ENCODE measurements at regions not wholly inside any gene's neighbourhood (a gene's known extent, or its start where the extent isn't known, plus 50 kb on each side); places are given as distances from the start of the nearest gene placed in this dataset.
"Not testable (repeated sequence)": the region's sequence is repeated elsewhere in the genome, so short reads cannot be mapped to it uniquely, and the experiment has no call there.

GRCh38 chr5:116947691-116948528 lies 373.3 kb upstream of the SEMA6A start:
- TF ChIP-seq PAX5 (IDR thresholded peaks at IDR 0.05; ENCODE audit: insufficient read depth, low read length, severe bottlenecking) (no peak), POU2F2 (IDR thresholded peaks at IDR 0.05; ENCODE audit: low read depth, low read length) (no peak), TAF1 (IDR thresholded peaks at IDR 0.05; ENCODE audit: low read depth, low read length) (no peak), POLR2AphosphoS5 (IDR thresholded peaks at IDR 0.05; ENCODE audit: low read depth, low read length) (no peak), SPI1 (IDR thresholded peaks at IDR 0.05; ENCODE audit: low read depth, low read length) (peak; percentile 81)
- DNase-seq (ENCODE audit: insufficient read length, low spot score) (peak; percentile 18), FAIRE-seq (peak; percentile 95)

- not testable (repeated sequence) for FAIRE-seq
Measured at GRCh38 chr5:116945613-116946382, 371.2 kb upstream of the SEMA6A start.

GRCh38 chr5:116944183-116944582 lies 369.6 kb upstream of the SEMA6A start:
- no peak for DNase-seq (ENCODE audit: insufficient read length, low spot score)
- FAIRE-seq: no peak
- TF ChIP-seq POLR2AphosphoS5 (IDR thresholded peaks at IDR 0.05; ENCODE audit: low read depth, low read length) (no peak), POU2F2 (IDR thresholded peaks at IDR 0.05; ENCODE audit: low read depth, low read length) (no peak), SPI1 (IDR thresholded peaks at IDR 0.05; ENCODE audit: low read depth, low read length) (no peak), PAX5 (IDR thresholded peaks at IDR 0.05; ENCODE audit: insufficient read depth, low read length, severe bottlenecking) (no peak), TAF1 (IDR thresholded peaks at IDR 0.05; ENCODE audit: low read depth, low read length) (no peak), POLR2A (IDR thresholded peaks at IDR 0.05; ENCODE audit: low read depth, low read length) (no peak)

More at GRCh38 chr5:116945613-116946382, 371.2 kb upstream of the SEMA6A start:
- not testable (repeated sequence) for DNase-seq (ENCODE audit: insufficient read length, low spot score)

- TF ChIP-seq SPI1 (IDR thresholded peaks at IDR 0.05; ENCODE audit: low read depth, low read length) (no peak), POLR2AphosphoS5 (IDR thresholded peaks at IDR 0.05; ENCODE audit: low read depth, low read length) (no peak), POU2F2 (IDR thresholded peaks at IDR 0.05; ENCODE audit: low read depth, low read length) (no peak), TAF1 (IDR thresholded peaks at IDR 0.05; ENCODE audit: low read depth, low read length) (no peak), POLR2A (IDR thresholded peaks at IDR 0.05; ENCODE audit: low read depth, low read length) (no peak), PAX5 (IDR thresholded peaks at IDR 0.05; ENCODE audit: insufficient read depth, low read length, severe bottlenecking) (no peak)
- FAIRE-seq: no peak
- DNase-seq (ENCODE audit: insufficient read length, low spot score): no peak
Measured at GRCh38 chr5:116942622-116943021, 368.0 kb upstream of the SEMA6A start.

GRCh38 chr5:116939641-116940040 lies 365.0 kb upstream of the SEMA6A start:
- TF ChIP-seq PAX5 (IDR thresholded peaks at IDR 0.05; ENCODE audit: insufficient read depth, low read length, severe bottlenecking) (no peak), TAF1 (IDR thresholded peaks at IDR 0.05; ENCODE audit: low read depth, low read length) (no peak), POLR2AphosphoS5 (IDR thresholded peaks at IDR 0.05; ENCODE audit: low read depth, low read length) (no peak), SPI1 (IDR thresholded peaks at IDR 0.05; ENCODE audit: low read depth, low read length) (no peak), POU2F2 (IDR thresholded peaks at IDR 0.05; ENCODE audit: low read depth, low read length) (no peak), POLR2A (IDR thresholded peaks at IDR 0.05; ENCODE audit: low read depth, low read length) (no peak)
- FAIRE-seq (no peak), DNase-seq (ENCODE audit: insufficient read length, low spot score) (no peak)

- no peak for DNase-seq (ENCODE audit: insufficient read length, low spot score)
- no peak for FAIRE-seq
Measured at GRCh38 chr5:116938488-116938887, 363.9 kb upstream of the SEMA6A start.

GRCh38 chr5:116935561-116936162 lies 361.0 kb upstream of the SEMA6A start:
- no peak for TF ChIP-seq PAX5 (IDR thresholded peaks at IDR 0.05; ENCODE audit: insufficient read depth, low read length, severe bottlenecking)
- no peak for TF ChIP-seq POU2F2 (IDR thresholded peaks at IDR 0.05; ENCODE audit: low read depth, low read length)
- TF ChIP-seq POLR2A (IDR thresholded peaks at IDR 0.05; ENCODE audit: low read depth, low read length): no peak
- no peak for TF ChIP-seq POLR2AphosphoS5 (IDR thresholded peaks at IDR 0.05; ENCODE audit: low read depth, low read length)
- DNase-seq (ENCODE audit: insufficient read length, low spot score) (no peak), FAIRE-seq (no peak)

More at GRCh38 chr5:116938488-116938887, 363.9 kb upstream of the SEMA6A start:
- TF ChIP-seq POLR2AphosphoS5 (IDR thresholded peaks at IDR 0.05; ENCODE audit: low read depth, low read length): no peak
- TF ChIP-seq SPI1 (IDR thresholded peaks at IDR 0.05; ENCODE audit: low read depth, low read length): no peak
- no peak for TF ChIP-seq TAF1 (IDR thresholded peaks at IDR 0.05; ENCODE audit: low read depth, low read length)
- TF ChIP-seq POLR2A (IDR thresholded peaks at IDR 0.05; ENCODE audit: low read depth, low read length): no peak
- no peak for TF ChIP-seq POU2F2 (IDR thresholded peaks at IDR 0.05; ENCODE audit: low read depth, low read length)
- TF ChIP-seq PAX5 (IDR thresholded peaks at IDR 0.05; ENCODE audit: insufficient read depth, low read length, severe bottlenecking): no peak

- TF ChIP-seq SPI1 (IDR thresholded peaks at IDR 0.05; ENCODE audit: low read depth, low read length): no peak
- no peak for TF ChIP-seq TAF1 (IDR thresholded peaks at IDR 0.05; ENCODE audit: low read depth, low read length)
- TF ChIP-seq PAX5 (IDR thresholded peaks at IDR 0.05; ENCODE audit: insufficient read depth, low read length, severe bottlenecking): no peak
- no peak for TF ChIP-seq POLR2AphosphoS5 (IDR thresholded peaks at IDR 0.05; ENCODE audit: low read depth, low read length)
- TF ChIP-seq POU2F2 (IDR thresholded peaks at IDR 0.05; ENCODE audit: low read depth, low read length): no peak
- TF ChIP-seq POLR2A (IDR thresholded peaks at IDR 0.05; ENCODE audit: low read depth, low read length): no peak
- FAIRE-seq: no peak
- DNase-seq (ENCODE audit: insufficient read length, low spot score): no peak
Measured at GRCh38 chr5:116930616-116931015, 356.0 kb upstream of the SEMA6A start.

GRCh38 chr5:116923344-116923743 lies 348.7 kb upstream of the SEMA6A start:
- DNase-seq (ENCODE audit: insufficient read length, low spot score): no peak
- no peak for FAIRE-seq

More at GRCh38 chr5:116923344-116923743, 348.7 kb upstream of the SEMA6A start:
- no peak for TF ChIP-seq POU2F2 (IDR thresholded peaks at IDR 0.05; ENCODE audit: low read depth, low read length)
- TF ChIP-seq SPI1 (IDR thresholded peaks at IDR 0.05; ENCODE audit: low read depth, low read length): no peak
